Ammon's horn (tissue), 1 donor: ENCODE measurements at regions not wholly inside any gene's neighbourhood (a gene's known extent, or its start where the extent isn't known, plus 50 kb on each side); places are given as distances from the start of the nearest gene placed in this dataset.
"Not testable (repeated sequence)": the region's sequence is repeated elsewhere in the genome, so short reads cannot be mapped to it uniquely, and the experiment has no call there.

ENCODE experiments used
- DNase-seq: peaks from one replicate; pipeline ENCODE4 v3.0.0-alpha.2; 2016; ENCODE audit warnings: low spot score

DNA sequence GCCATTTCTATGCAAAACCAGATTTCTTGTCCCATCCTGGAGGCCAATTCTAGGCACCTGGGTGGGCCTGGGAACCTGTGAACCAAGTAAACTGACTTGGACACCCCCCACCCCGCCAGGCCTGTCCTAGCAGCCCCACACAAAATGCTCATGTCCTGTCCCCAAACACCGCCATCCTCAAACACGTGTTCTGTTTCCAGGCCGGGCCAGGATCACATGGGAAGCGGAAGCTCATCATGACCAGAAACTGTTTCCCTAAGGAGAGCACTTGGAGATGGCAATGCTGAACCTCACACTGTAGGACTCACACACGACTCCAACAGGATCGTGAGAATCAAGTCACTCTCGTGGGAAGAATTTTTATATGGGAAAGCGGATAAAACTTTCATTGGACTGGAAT, 78.7 kb upstream of the DRD5 start:
- DNase-seq, result not testable (repeated sequence)

DNA sequence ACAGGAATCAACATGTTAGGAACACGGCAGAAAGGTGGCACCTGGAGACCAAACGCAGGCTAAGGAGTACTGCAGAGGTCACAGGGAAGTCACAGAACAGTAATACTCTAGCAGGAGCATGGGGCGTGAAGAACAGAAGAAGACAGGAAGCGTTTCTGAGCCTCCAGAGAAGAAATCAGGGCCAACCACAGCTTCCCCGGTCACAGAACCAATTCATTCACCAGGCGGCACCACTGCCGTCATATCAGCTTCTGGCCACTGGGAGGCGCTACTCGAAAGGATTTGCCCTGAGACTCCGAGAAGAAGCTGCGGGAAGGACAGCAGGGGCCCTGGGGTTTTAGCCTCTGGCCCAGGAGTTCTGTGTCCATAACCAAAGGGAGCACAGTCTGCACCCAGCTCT, 78.0 kb upstream of the DRD5 start:
- DNase-seq, result peak; percentile 49

DNA sequence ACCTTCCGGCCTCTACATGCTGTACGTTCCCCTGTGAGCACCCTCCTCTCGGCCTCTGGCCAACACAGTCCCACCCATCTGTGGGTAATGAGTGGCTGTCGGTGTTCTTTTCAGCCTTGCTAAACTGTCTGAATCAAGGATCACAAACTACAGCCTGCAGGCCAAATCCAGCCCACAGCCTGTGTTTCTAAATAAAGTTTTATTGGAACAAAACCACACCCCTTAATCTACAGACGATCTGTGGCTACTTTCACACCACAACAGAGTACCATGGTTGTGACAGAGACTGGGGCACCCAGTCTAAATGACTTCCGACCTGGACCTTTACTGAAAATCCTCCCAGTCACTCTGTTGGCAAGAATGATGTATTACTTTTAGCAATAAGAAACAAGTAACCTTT, 77.3 kb upstream of the DRD5 start:
- DNase-seq, result not testable (repeated sequence)

DNA sequence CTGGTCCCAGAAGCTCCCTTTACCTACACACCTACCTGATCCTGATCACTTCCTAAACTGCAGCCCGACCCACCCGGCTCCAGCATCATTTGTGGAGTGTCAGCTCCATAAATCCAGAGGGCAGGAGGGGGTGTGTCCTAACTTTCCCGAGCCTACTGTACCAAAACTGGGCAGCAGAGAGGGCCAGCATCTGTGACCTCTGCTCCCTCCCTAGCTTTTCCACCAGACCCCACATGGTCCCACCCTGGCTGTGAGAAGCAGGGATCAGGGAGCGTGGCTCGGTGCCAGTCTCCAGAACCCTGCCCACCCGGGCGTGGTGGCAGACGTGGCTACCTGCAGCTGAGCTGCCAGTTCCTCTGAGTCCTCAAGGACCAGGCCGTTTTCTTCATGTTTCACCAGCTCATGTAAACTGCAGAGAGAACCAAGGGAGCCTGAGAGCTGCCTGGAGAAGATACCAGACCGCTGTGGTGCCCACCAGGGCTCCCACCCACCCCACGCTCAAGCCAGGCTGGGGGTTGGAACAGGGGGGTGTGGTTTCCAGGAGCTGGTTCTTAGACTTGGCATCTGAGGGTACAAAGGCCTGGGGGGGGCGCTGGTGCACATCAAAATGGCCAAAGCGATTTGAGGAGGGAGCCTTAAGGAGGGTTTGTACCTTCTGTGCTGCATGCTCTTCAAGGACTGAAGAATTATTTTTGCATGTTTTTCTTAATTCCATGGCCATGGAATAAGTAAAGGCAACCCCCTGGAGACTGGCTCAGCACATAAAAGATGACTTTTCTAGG, 76.7 kb upstream of the DRD5 start:
- no peak for DNase-seq

DNA sequence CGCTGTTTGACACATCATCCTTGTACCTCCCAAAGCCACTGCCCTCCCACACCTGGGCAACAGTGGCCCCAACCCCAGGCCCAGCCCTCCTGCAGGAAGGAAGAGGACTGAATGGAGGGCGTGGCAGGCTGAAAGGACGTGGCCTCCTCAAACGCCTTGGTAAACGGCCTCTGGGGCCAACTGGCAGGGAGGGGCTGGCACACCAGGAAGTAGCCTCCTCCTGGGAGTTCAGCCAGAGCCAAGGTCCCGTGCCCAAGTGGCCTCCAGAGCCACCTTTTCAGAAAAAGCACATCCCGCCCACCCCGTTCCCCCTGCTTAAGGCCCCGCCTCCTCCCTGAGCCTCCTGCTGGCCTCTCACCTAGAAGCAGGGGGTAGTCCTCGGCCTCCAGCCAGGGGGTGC, 74.2 kb upstream of the DRD5 start:
- DNase-seq, result not testable (repeated sequence)

DNA sequence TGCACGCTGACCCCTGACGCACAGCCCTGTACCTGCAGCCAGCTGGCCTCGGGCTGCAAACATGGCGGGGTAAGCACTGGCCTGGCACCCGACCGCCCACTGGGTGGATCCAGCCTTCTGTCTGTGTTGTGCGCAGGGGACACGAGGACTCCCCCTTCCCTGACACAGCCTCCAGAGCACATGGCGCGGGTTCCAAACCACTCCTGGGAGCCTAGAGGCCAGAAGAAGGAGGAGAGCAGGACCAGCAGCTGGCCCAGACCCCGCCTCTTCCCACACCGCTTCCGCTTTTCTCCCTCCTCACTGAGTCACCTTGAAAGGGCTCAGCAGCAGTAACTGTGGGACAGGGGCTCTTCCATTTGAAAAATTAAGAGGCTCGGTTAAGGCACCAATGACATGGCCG, 73.5 kb upstream of the DRD5 start:
- DNase-seq, result not testable (repeated sequence)

DNA sequence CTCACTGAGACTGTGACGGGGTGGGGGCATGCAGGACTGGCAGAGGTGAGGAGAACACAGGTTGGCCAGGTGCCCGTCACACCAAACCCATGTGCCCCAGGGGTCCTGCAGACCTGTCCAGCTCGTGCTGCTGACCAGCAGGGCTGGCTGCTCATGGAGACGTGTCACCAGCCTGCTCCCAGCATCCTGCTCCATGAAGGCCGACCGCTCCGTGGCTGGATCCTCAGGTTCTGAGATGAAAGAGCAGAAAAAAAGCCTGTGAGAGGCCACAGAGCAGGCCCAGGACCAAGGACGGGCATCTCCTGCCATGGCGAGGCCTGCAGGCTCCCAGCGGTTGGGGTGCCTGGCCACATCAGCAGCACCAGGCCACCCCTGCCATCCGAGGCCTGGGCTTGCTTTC, 71.7 kb upstream of the DRD5 start:
- no peak for DNase-seq

DNA sequence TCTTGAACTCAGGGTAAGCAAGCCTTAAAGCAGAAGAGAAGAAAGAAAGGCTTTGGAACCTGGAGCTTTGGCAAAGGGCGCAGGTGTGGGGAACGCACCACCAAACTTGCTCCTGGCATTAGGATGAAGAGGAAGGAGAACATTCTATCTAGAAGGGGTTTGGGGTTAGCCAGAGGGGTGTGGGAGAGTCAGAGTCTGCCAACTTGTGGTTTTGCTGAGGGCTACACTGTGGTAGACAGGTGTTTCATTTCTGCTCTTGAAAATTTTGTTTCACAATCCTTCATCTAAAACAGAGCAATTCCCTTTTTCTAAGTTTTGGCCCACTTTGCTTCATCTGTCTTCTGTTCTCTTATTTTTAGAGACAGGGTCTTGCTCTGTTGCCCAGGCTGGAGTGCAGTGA, 66.2 kb upstream of the DRD5 start:
- not testable (repeated sequence) for DNase-seq

DNA sequence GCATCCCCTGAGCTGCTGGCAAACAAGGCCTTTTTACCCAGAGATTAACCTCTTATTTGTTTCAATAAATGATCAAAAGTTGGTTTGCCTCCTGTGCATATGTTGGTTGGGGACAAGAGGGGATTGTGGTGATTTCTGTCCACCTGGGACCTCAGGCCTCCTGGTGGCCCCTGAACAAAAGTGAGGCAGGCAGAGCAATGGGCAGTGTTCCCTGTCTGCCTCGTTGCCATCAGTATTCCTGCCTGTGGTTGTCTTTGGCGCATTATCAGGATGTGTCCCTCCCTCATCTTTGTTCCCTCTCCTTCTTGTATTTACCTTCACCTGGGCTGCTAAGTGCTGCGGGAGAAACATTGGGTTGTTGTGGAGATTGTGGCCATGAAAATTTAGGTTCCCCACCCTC, 65.3 kb upstream of the DRD5 start:
- DNase-seq, result no peak

DNA sequence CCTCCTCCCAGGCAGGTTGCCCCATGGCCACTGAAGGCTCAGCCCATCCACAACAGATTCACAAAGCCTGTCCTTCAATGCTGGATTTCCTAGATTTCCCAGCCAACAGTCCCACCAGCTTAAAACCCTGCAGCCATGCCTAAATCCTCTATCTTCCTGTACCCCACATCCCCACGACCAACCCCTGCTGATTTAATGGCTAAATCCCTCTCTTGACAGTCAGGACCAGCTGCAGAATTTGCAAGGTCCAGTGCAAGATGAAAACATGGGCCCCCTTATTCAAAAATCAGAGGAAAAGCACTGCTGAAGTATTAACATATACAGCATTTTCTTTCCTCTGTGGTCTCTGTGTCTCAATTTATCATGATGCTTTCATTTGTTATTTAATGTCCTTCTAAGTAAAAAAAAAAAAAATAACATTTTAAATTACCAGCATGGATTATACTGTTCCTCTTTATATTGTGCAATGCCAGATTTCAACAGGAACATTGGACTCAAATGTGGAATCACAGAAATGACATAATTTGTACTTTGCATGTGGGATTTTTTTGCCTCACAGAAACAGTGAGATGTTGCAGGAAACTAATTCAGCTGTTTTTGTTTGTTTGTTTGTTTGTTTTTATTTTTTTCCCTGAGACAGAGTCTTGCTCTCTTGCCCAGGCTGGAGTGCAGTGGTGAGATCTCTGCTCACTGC, 63.0 kb upstream of the DRD5 start:
- not testable (repeated sequence) for DNase-seq

DNA sequence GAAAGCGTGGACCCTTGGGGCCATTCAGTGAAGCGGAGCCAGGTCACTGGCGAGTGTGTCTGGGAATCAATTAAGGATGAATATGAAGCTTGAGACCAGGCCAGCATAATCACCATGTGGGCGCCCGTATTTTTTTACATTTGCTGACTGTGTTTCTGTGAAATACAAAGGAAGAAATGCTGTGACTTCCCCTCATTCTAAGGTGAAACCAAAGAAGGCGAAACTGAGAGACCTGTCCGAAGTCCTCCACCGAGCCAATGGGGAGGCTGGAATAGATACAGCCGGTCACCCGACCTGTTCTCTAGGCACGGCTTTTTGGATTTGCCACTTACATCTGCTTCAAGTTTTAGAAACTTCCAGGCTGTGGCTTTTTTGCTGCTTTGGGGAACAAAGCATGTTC, 59.3 kb upstream of the DRD5 start:
- not testable (repeated sequence) for DNase-seq
